HepG2 (cell line): ENCODE measurements at regions not wholly inside any gene's neighbourhood (a gene's known extent, or its start where the extent isn't known, plus 50 kb on each side); places are given as distances from the start of the nearest gene placed in this dataset.

Experiments used
- CBFB ChIP-seq: sonication (generic); formaldehyde crosslinking; IDR thresholded peaks from 2 replicates; pipeline ENCODE4 v1.4.0; 2020; ENCODE audit warnings: missing genetic modification reagents
- CBX5 ChIP-seq: sonication (generic); formaldehyde crosslinking; IDR thresholded peaks from 2 replicates; pipeline ENCODE4 v1.4.0; 2020; ENCODE audit warnings: missing genetic modification reagents, borderline replicate concordance
- GABPA ChIP-seq, 2 experiments: IDR thresholded peaks; 2 replicates each; pipeline ENCODE4 v1.6.1; 2011 to 2016; ENCODE audit warnings: low read depth in 2 of 2, low read length in 1 of 2, missing biosample characterization in 1 of 2, missing genetic modification characterization in 1 of 2
- GTF2F1 ChIP-seq: fragments of 150-350 bp; IDR thresholded peaks from 2 replicates; pipeline ENCODE4 v1.6.1; 2014; ENCODE audit warnings: low read length
- KDM4B ChIP-seq: sonication (generic); formaldehyde crosslinking; IDR thresholded peaks from 2 replicates; pipeline ENCODE4 v1.4.0; 2020; ENCODE audit warnings: missing genetic modification reagents
- MED1 ChIP-seq: sonication (generic); formaldehyde crosslinking; IDR thresholded peaks from 2 replicates; pipeline ENCODE4 v1.4.0; 2020; ENCODE audit warnings: missing genetic modification reagents
- MXI1 ChIP-seq: IDR thresholded peaks from 3 replicates; pipeline ENCODE4 v1.6.1; 2012; ENCODE audit warnings: low read depth, low read length, inconsistent platforms, borderline replicate concordance
- POLR2A ChIP-seq, 2 experiments: IDR thresholded peaks; 2 replicates each; pipeline ENCODE4 v1.6.1; 2011; ENCODE audit warnings: low read depth in 2 of 2, low read length in 2 of 2, mild to moderate bottlenecking in 1 of 2, moderate library complexity in 1 of 2; ENCODE audit not compliant: insufficient read depth in 1 of 2
- SATB2 ChIP-seq: sonication (generic); formaldehyde crosslinking; IDR thresholded peaks from 2 replicates; pipeline ENCODE4 v1.5.0; 2020; ENCODE audit warnings: missing genetic modification reagents
- TF ChIP-seq, protein P1 (sequence below): sonication (generic); formaldehyde crosslinking; IDR thresholded peaks from 2 replicates; pipeline ENCODE4 v1.5.0; 2020; ENCODE audit warnings: mild to moderate bottlenecking, missing genetic modification reagents, moderate library complexity

DNA sequence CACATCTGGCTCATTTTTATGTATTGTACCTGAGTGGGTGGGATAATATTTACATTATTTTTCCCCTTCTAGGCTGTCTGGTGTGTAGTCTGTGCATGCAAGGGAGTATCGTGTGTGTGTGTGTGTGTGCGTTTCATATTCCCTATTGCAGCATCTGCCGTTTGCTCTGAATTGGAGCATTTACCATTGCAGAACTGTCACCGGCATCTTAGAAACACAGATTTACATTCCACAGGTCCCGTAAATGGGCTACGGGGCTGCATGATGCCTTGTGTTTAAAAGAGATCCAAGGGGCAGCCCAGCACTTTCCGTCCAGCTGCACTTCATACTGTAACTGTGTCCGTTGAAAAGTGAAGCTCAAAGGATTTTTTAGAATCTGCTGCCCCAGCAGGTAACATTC is 167.1 kb upstream of the KIAA1217 start:
- TF ChIP-seq MXI1 (no peak), MED1 (no peak), SATB2 (CRISPR knock-in tag) (no peak), GABPA (IDR thresholded peaks at IDR 0.05; ENCODE audit: low read depth, low read length) (no peak), GABPA (CRISPR knock-in tag; IDR thresholded peaks at IDR 0.05; ENCODE audit: low read depth) (no peak), KDM4B (CRISPR knock-in tag) (no peak), POLR2A (IDR thresholded peaks at IDR 0.05; ENCODE audit: insufficient read depth in 1 of 2, low read depth in 2 of 2, low read length in 2 of 2) (no peak), CBFB (CRISPR knock-in tag) (no peak), CBX5 (CRISPR knock-in tag) (no peak), GTF2F1 (no peak)
- TF ChIP-seq, protein P1, sequence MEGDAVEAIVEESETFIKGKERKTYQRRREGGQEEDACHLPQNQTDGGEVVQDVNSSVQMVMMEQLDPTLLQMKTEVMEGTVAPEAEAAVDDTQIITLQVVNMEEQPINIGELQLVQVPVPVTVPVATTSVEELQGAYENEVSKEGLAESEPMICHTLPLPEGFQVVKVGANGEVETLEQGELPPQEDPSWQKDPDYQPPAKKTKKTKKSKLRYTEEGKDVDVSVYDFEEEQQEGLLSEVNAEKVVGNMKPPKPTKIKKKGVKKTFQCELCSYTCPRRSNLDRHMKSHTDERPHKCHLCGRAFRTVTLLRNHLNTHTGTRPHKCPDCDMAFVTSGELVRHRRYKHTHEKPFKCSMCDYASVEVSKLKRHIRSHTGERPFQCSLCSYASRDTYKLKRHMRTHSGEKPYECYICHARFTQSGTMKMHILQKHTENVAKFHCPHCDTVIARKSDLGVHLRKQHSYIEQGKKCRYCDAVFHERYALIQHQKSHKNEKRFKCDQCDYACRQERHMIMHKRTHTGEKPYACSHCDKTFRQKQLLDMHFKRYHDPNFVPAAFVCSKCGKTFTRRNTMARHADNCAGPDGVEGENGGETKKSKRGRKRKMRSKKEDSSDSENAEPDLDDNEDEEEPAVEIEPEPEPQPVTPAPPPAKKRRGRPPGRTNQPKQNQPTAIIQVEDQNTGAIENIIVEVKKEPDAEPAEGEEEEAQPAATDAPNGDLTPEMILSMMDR (CRISPR knock-in tag): no peak
